Fibroblast of lung (primary cell): ENCODE measurements at regions not wholly inside any gene's neighbourhood (a gene's known extent, or its start where the extent isn't known, plus 50 kb on each side); places are given as distances from the start of the nearest gene placed in this dataset.

ENCODE experiments used
- DNase-seq, 2 donors: peaks; one replicate each; pipeline versions ENCODE4 v3.0.0 to v3.0.0-alpha.2; 2010; ENCODE audit warnings: low read depth in 2 of 2
- H2AFZ ChIP-seq: 2 replicates; pipeline ENCODE4 v1.5.1; 2012; ENCODE audit warnings: low read length, control low read depth, inconsistent platforms
- H3K27ac ChIP-seq: 2 replicates; pipeline ENCODE4 v1.5.1; 2011; ENCODE audit warnings: low read length, control low read depth; ENCODE audit not compliant: insufficient read depth
- H3K27me3 ChIP-seq: 2 replicates; pipeline ENCODE4 v1.5.1; 2011; ENCODE audit warnings: mild to moderate bottlenecking, low read length; ENCODE audit not compliant: control insufficient read depth, insufficient read depth
- H3K36me3 ChIP-seq: 2 replicates; pipeline ENCODE4 v1.5.1; 2011; ENCODE audit warnings: low read length; ENCODE audit not compliant: control insufficient read depth, insufficient read depth
- H3K4me1 ChIP-seq: 2 replicates; pipeline ENCODE4 v1.5.1; 2011; ENCODE audit warnings: low read length; ENCODE audit not compliant: control insufficient read depth, insufficient read depth; ENCODE audit errors: extremely low read depth
- H3K4me2 ChIP-seq: 2 replicates; pipeline ENCODE4 v1.5.1; 2011; ENCODE audit warnings: low read length, control low read depth; ENCODE audit not compliant: insufficient read depth; ENCODE audit errors: extremely low read depth
- H3K4me3 ChIP-seq, 4 experiments: fragments of 200-600 bp in 1 of 4; sonication (generic) in 1 of 4; replicated peaks in 1 of 4; 2 replicates each; pipeline ENCODE4 v1.5.1; 2011 to 2016; ENCODE audit warnings: low read length in 4 of 4, low read depth in 3 of 4, mild to moderate bottlenecking in 3 of 4, control low read depth in 2 of 4, inconsistent platforms in 1 of 4, mixed read lengths in 1 of 4; ENCODE audit not compliant: insufficient read depth in 1 of 4; ENCODE audit errors: control extremely low read depth in 1 of 4
- H3K79me2 ChIP-seq: 2 replicates; pipeline ENCODE4 v1.5.1; 2012; ENCODE audit warnings: mild to moderate bottlenecking, low read length, inconsistent platforms; ENCODE audit not compliant: control insufficient read depth, insufficient read depth
- H3K9ac ChIP-seq: 2 replicates; pipeline ENCODE4 v1.5.1; 2011; ENCODE audit warnings: mild to moderate bottlenecking, low read length, control low read depth; ENCODE audit not compliant: insufficient read depth
- H3K9me3 ChIP-seq: 2 replicates; pipeline ENCODE4 v1.5.1; 2012; ENCODE audit warnings: low read depth, low read length; ENCODE audit not compliant: control insufficient read depth, insufficient read depth
- H4K20me1 ChIP-seq: 2 replicates; pipeline ENCODE4 v1.5.1; 2011; ENCODE audit warnings: low read length; ENCODE audit not compliant: control insufficient read depth, insufficient read depth; ENCODE audit errors: extremely low read depth
- CTCF ChIP-seq, 2 donors: IDR thresholded peaks in 1 of 2; conservative IDR thresholded peaks in 1 of 2; 1 replicate in 1 of 2; 2 replicates in 1 of 2; pipeline ENCODE4 v1.5.1; 2011 to 2012; ENCODE audit warnings: low read length in 2 of 2, control low read depth in 1 of 2, inconsistent platforms in 1 of 2, low read depth in 1 of 2, mild to moderate bottlenecking in 1 of 2
- EZH2 ChIP-seq: IDR thresholded peaks from 2 replicates; pipeline ENCODE4 v1.5.1; 2012; ENCODE audit warnings: low read length, control low read depth, mild to moderate bottlenecking; ENCODE audit errors: missing control alignments

GRCh38 chr3:6522191-6522590 lies 338.7 kb upstream of the GRM7 start:
- Histone ChIP-seq H3K27me3 (no peaks in the 10 kb centered on the region), H3K79me2 (no peaks in the 10 kb centered on the region), H4K20me1 (no peaks in the 10 kb centered on the region), H3K27ac (no peak overlapping the region), H3K4me3 (no peak overlapping the region), H3K4me2 (no peak overlapping the region), H3K9ac (no peak overlapping the region), H3K36me3 (no peaks in the 10 kb centered on the region), H3K4me1 (no peaks in the 10 kb centered on the region), H3K9me3 (no peaks in the 10 kb centered on the region), H2AFZ (no peak overlapping the region)
- DNase-seq, result no peak
- TF ChIP-seq EZH2, result no peak
- no peak for TF ChIP-seq CTCF (conservative IDR thresholded peaks at IDR 0.05 in 1 of 2, IDR thresholded peaks at IDR 0.05 in 1 of 2; ENCODE audit: low read depth in 1 of 2, low read length in 2 of 2)

- Histone ChIP-seq H4K20me1 (no peaks in the 10 kb centered on the region), H3K4me3 (no peak overlapping the region), H3K4me1 (no peaks in the 10 kb centered on the region), H3K36me3 (no peaks in the 10 kb centered on the region), H3K79me2 (no peaks in the 10 kb centered on the region), H2AFZ (no peak overlapping the region), H3K9ac (no peak overlapping the region), H3K4me2 (no peak overlapping the region), H3K9me3 (no peaks in the 10 kb centered on the region), H3K27me3 (no peaks in the 10 kb centered on the region), H3K27ac (no peak overlapping the region)
- TF ChIP-seq CTCF (conservative IDR thresholded peaks at IDR 0.05 in 1 of 2, IDR thresholded peaks at IDR 0.05 in 1 of 2; ENCODE audit: low read depth in 1 of 2, low read length in 2 of 2), result no peak
- no peak for TF ChIP-seq EZH2
- DNase-seq, result no peak
These were observed 337.9 kb upstream of the GRM7 start for GRCh38 chr3:6523043-6523442.

- Histone ChIP-seq H4K20me1 (no peaks in the 10 kb centered on the region), H3K36me3 (no peaks in the 10 kb centered on the region), H3K4me3 (no peak overlapping the region), H3K79me2 (no peaks in the 10 kb centered on the region), H3K27ac (no peak overlapping the region), H3K9ac (no peak overlapping the region), H3K9me3 (no peaks in the 10 kb centered on the region), H2AFZ (no peak overlapping the region), H3K4me2 (no peak overlapping the region), H3K27me3 (no peaks in the 10 kb centered on the region), H3K4me1 (no peaks in the 10 kb centered on the region)
- DNase-seq, result no peak
- no peak for TF ChIP-seq EZH2
- no peak for TF ChIP-seq CTCF (conservative IDR thresholded peaks at IDR 0.05 in 1 of 2, IDR thresholded peaks at IDR 0.05 in 1 of 2; ENCODE audit: low read depth in 1 of 2, low read length in 2 of 2)
These were observed 336.4 kb upstream of the GRM7 start for GRCh38 chr3:6524479-6524878.
